Gastrocnemius medialis (tissue), 4 donors: ENCODE measurements at regions not wholly inside any gene's neighbourhood (a gene's known extent, or its start where the extent isn't known, plus 50 kb on each side); places are given as distances from the start of the nearest gene placed in this dataset.

Experiments used
- CTCF ChIP-seq, 5 experiments: fragments of 450-650 bp in 3 of 5; fragments of 200-600 bp in 2 of 5; sonication (generic) in 2 of 5; IDR thresholded peaks in 4 of 5; conservative IDR thresholded peaks in 1 of 5; 1 replicate in 4 of 5; 2 replicates in 1 of 5; pipeline ENCODE4 v1.5.1; 2016 to 2019; ENCODE audit warnings: antibody characterized with exemption in 5 of 5, mild to moderate bottlenecking in 3 of 5, moderate library complexity in 3 of 5
- POLR2A ChIP-seq, 2 donors: fragments of 450-650 bp; IDR thresholded peaks; one replicate each; pipeline ENCODE4 v1.6.1; 2017; ENCODE audit warnings: antibody characterized with exemption in 2 of 2, mild to moderate bottlenecking in 2 of 2, moderate library complexity in 2 of 2

GRCh38 chr7:23928418-23928775 lies 218.4 kb downstream of the STK31 start:
- no peak for TF ChIP-seq CTCF (IDR thresholded peaks at IDR 0.05 in 4 of 5, conservative IDR thresholded peaks at IDR 0.05 in 1 of 5)
- no peak for TF ChIP-seq POLR2A (IDR thresholded peaks at IDR 0.05)
